ENCODE measurements at regions not wholly inside any gene's neighbourhood (a gene's known extent, or its start where the extent isn't known, plus 50 kb on each side); places are given as distances from the start of the nearest gene placed in this dataset.
"Not testable (repeated sequence)": the region's sequence is repeated elsewhere in the genome, so short reads cannot be mapped to it uniquely, and the experiment has no call there.

DNA sequence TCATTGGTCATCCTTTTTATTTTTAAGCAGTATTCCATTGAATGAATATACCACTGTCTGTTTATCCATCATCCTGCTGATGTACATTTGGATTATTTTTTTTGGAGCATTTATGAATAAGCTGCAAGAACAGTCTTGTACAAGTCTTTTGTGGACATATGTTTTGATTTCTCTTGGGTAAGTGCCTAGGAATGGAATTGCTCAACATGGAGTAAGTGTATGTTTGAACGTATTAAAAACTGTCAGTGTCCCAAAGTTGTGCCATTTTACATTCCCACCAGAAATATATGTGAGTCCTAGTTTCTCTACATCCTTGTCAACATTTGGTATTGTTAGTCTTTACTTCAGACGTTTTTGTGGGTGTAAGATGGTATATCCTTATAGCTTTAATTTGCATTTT, 287.0 kb upstream of the POF1B start:
- no peaks in the 10 kb centered on the region for H3K27me3 Mint-ChIP-seq (ENCODE audit: low read depth)
- no peaks in the 10 kb centered on the region for H3K36me3 Mint-ChIP-seq (ENCODE audit: low read depth)
- peaks cover 9% of the 10 kb centered on the region for H3K9me3 Mint-ChIP-seq

DNA sequence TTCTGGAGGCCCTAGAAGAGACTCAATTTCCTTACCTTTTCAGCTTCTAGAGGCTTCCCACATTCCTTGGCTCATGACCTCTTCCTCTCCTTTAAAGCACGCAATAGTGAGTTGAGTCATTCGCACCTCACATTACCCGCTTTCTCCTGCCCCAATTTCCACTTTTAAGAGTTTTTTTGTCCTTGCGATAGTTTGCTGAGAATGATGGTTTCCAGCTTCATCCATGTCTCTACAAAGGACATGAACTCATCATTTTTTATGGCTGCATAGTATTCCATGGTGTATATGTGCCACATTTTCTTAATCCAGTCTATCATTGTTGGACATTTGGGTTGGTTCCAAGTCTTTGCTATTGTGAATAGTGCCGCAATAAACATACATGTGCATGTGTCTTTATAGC, 284.5 kb upstream of the POF1B start:
- H3K9me3 Mint-ChIP-seq, result peaks cover 12% of the 10 kb centered on the region
- not testable (repeated sequence) for H3K27me3 Mint-ChIP-seq (ENCODE audit: low read depth); H3K27ac Mint-ChIP-seq (ENCODE audit: unreplicated experiment); H3K4me3 Mint-ChIP-seq; H3K36me3 Mint-ChIP-seq (ENCODE audit: low read depth); DNase-seq (ENCODE audit: low read depth, low spot score); H3K4me1 Mint-ChIP-seq

More for the DNA sequence above, 287.0 kb upstream of the POF1B start:
- TF ChIP-seq, protein P1, sequence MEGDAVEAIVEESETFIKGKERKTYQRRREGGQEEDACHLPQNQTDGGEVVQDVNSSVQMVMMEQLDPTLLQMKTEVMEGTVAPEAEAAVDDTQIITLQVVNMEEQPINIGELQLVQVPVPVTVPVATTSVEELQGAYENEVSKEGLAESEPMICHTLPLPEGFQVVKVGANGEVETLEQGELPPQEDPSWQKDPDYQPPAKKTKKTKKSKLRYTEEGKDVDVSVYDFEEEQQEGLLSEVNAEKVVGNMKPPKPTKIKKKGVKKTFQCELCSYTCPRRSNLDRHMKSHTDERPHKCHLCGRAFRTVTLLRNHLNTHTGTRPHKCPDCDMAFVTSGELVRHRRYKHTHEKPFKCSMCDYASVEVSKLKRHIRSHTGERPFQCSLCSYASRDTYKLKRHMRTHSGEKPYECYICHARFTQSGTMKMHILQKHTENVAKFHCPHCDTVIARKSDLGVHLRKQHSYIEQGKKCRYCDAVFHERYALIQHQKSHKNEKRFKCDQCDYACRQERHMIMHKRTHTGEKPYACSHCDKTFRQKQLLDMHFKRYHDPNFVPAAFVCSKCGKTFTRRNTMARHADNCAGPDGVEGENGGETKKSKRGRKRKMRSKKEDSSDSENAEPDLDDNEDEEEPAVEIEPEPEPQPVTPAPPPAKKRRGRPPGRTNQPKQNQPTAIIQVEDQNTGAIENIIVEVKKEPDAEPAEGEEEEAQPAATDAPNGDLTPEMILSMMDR (conservative IDR thresholded peaks at IDR 0.05), result no peak
- no peak for DNase-seq (ENCODE audit: low read depth, low spot score)
- H3K27ac Mint-ChIP-seq (ENCODE audit: unreplicated experiment), result no peak overlapping the region
- no peak overlapping the region for H3K4me3 Mint-ChIP-seq
- no peaks in the 10 kb centered on the region for H3K4me1 Mint-ChIP-seq

DNA sequence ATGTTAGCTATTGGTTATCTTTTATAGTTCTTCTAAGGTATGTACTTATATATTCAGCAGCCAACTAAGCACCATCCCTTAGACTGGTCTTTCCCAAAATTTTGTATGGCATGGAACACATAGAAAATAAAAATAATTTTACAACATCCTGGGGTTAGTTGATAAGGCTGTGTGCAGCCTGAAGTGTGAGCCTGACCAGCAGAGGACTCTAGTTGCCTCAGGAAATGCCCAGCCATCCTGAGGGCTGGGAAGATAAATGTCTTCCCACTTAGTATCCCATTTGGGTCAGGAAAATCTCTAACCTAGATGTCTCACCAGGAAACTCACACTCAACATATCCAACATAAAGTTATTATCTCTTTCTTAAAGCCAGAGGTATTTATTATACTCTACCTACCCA, 251.4 kb upstream of the POF1B start:
- H3K27ac Mint-ChIP-seq (ENCODE audit: unreplicated experiment), result no peak overlapping the region
- H3K36me3 Mint-ChIP-seq (ENCODE audit: low read depth), result peaks cover 6% of the 10 kb centered on the region
- peaks cover 11% of the 10 kb centered on the region for H3K9me3 Mint-ChIP-seq
- TF ChIP-seq, protein P1 (conservative IDR thresholded peaks at IDR 0.05), result no peak
- no peak overlapping the region for H3K4me3 Mint-ChIP-seq
- no peak for DNase-seq (ENCODE audit: low read depth, low spot score)
- no peaks in the 10 kb centered on the region for H3K27me3 Mint-ChIP-seq (ENCODE audit: low read depth)
- H3K4me1 Mint-ChIP-seq, result no peaks in the 10 kb centered on the region

DNA sequence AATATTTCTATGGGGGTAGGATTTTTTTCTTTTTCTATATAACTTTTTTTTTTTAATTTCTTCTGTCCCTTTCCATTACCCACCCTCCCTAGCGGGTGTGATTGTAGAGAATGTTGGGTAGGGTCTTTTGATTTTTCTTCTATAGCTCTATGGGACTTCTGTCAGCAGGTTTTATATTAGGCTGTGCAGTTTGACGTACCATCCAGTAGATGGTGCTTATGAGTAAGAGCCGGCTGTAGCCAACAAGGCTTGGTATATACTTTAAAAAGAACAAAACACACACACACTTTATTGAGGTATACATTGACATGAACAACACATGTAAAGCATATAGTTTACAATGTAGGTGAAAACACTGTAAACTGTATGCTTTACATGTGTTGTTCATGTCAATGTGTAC, 247.9 kb upstream of the POF1B start:
- TF ChIP-seq, protein P1 (conservative IDR thresholded peaks at IDR 0.05), result peak; percentile 58
- no peak for DNase-seq (ENCODE audit: low read depth, low spot score)
- Mint-ChIP-seq H3K4me3 (no peak overlapping the region), H3K27me3 (ENCODE audit: low read depth) (no peaks in the 10 kb centered on the region), H3K9me3 (peaks cover 21% of the 10 kb centered on the region), H3K4me1 (no peaks in the 10 kb centered on the region), H3K27ac (ENCODE audit: unreplicated experiment) (no peak overlapping the region), H3K36me3 (ENCODE audit: low read depth) (peaks cover 6% of the 10 kb centered on the region)

DNA sequence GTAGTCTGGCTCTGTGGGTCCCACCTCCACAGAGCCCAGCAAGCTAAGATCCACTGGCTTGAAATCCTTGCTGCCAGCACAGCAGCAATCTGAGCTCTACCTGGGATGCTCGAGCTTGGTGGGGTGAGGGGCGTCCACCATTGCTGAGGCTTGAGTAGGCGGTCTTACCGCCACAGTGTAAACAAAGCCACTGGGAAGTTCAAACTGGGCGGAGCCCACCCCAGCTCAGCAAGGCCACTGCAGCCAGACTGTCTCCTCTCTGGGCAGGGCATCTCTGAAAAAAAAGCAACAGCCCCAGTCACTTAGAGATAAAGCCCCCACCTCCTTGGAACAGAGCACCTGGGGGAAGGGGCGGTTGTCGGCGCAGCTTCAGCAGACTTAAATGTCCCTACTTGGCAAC, 243.2 kb upstream of the POF1B start:
- Mint-ChIP-seq H3K4me3 (no peak overlapping the region), H3K36me3 (ENCODE audit: low read depth) (peaks cover 8% of the 10 kb centered on the region), H3K27ac (ENCODE audit: unreplicated experiment) (no peak overlapping the region), H3K9me3 (peaks cover 24% of the 10 kb centered on the region), H3K4me1 (no peaks in the 10 kb centered on the region), H3K27me3 (ENCODE audit: low read depth) (no peaks in the 10 kb centered on the region)
- TF ChIP-seq, protein P1 (conservative IDR thresholded peaks at IDR 0.05), result no peak
- DNase-seq (ENCODE audit: low read depth, low spot score), result no peak

DNA sequence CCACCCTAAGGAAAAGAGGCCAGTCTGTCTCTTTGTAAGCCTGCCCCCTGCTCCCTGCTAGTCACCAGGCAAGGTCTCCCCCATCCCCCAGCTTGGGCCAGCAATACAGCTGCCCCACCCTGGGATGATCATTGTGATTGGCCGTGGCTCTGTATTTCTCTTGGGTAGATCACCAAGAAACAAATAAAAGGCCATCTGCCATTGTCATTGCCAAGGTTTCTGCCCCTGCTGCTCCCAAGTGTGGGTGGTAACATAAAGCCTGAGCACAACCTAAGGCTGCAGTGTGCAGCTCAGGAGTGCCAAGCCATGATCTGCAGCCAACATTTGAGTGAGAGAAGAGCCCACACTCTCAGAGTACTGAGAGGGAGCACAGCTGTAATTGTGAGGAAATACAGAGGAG, 241.0 kb upstream of the POF1B start:
- TF ChIP-seq, protein P1 (conservative IDR thresholded peaks at IDR 0.05), result no peak
- Mint-ChIP-seq H3K27me3 (ENCODE audit: low read depth) (no peaks in the 10 kb centered on the region), H3K9me3 (peaks cover 20% of the 10 kb centered on the region), H3K36me3 (ENCODE audit: low read depth) (peaks cover 5% of the 10 kb centered on the region), H3K4me1 (no peaks in the 10 kb centered on the region), H3K4me3 (no peak overlapping the region), H3K27ac (ENCODE audit: unreplicated experiment) (no peak overlapping the region)
- DNase-seq (ENCODE audit: low read depth, low spot score), result no peak

Data from neural crest cell (in vitro differentiated cells).